Hypothalamus (tissue), 51 donors: ENCODE measurements at regions not wholly inside any gene's neighbourhood (a gene's known extent, or its start where the extent isn't known, plus 50 kb on each side); places are given as distances from the start of the nearest gene placed in this dataset.

Experiments used
- DNase-seq, 51 donors: peaks; one replicate each; lab custom pipeline; 2025; lab: John Stamatoyannopoulos, UW

DNA sequence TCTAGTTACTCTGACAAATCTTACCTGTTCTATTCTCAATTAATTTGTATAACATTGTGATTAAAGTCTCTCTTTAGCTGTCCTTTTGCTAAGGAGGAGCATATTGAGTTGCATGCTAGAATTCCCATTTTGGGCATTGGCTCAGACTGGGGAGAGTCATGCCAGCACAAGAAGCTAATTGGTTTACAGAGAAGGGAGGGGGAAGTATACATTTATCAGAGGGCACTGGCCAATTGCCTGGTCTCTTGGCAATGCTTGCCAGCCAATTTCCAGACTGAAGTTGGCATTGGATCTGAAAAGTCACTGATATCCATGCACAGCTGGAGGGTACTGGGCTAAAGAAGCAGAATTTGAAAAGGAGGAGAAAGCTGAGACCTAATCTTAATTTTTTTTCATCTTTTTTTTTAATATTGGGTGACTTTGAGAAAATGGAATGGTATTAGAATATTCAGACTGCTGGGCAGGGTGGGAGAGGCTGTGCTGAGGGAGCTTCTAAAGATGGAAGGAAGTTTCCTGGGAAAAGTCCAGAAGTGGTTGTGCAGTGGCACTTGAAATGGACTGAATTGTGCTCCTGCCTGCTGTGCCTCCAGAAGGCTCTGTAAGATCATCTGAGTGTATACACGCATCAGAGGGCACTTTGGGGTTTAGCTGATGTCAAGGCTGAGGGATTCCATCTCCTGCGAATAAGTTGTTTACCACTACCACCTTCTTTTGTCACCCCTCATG is 365.2 kb upstream of the DPH6 start:
- DNase-seq, result no peak

DNA sequence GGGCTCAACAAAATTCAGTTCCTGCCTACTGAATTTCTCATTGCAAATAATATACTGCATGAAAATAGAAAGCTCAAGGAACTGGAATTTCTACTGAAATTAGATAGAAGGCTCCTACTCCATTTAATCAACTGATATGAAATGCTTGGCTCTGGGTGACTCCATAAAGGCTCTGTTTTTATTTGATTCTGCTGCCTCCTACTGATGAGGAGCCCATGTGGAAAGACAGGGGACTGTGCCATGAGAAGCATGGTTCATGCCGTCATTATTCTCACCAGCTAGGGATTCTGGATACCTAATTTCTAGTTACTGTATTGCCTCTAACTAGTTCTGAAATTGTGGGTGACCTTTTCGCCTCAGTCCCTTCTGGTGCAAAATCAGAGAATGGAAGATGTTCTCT is 366.2 kb upstream of the DPH6 start:
- DNase-seq, result peak in 3 of 51 donors; percentile 0 to 10 (median 3)

GRCh38 chr15:35914573-35914972 is 368.6 kb upstream of the DPH6 start:
- no peak for DNase-seq

DNA sequence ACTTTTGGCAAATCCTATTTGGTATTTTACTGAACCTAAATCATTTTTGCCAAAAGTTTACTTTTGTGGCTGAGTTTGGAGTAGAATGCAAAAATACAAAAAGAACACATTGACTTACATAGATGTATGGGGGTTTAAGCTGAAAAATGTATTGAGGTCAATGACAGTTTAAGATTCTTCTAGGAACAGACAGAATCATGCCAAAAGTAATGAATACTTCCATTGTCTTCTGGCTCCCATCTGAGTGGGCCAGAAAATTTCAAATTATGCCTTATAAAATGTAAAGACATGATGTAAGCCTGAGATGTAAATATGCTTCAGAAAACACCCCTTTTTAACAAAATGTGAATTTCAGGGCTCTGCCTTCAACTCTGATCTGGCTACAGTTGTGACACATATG is 375.1 kb upstream of the DPH6 start:
- DNase-seq, result no peak

DNA sequence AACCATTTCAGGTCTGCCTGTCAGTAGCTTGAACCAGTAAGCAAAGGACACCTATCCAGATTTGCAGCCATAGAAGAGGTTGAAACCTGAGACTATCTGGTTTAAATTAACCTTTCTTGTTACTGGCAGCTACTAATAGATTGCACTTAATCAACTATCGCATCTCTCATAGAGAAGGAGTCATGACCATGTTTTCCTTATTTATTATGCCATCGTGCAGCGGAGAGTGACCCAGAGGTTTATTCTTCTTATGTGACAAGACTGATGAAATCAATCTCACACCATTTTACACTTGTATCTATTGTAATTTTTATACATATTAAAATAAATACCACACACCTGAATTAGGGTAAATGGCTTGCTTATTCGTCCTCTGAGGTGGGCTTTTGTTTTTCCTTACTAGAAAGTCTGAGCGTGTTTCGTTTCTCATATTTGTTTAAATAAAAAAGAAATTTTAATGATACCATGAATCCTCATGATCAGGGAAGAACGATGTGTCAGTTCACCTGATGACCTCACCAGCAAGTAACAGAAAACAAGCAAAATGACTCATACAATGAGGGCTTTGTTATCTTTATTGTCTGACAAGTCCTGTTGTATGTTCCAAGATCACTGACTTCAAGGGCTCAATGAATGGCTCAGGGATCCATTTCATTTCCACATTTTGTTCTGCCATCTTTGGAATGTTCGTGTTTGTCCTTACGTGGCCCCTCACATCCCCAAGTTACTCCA is 379.5 kb upstream of the DPH6 start:
- no peak for DNase-seq

- DNase-seq, result no peak
Measured at GRCh38 chr15:35926007-35926380, 380.0 kb upstream of the DPH6 start.

DNA sequence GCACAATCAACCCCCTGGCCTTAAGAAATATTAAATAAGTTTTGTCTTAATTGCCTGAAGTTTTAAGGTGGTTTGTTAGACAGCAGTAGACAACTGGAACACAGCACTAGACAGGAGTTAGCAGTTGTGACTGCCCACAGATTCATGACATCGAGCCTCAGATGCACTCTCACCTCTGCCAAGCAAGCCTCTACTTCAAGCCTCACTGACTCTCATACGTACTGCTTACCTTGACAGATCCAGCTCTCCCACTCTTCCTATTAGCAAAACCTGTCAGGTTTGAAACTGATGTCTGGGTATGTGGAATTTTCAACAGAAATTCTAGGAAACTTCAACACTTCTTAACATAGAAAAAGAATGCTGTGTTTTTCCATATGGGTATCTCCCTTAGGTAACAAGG is 382.9 kb upstream of the DPH6 start:
- DNase-seq, result no peak

DNA sequence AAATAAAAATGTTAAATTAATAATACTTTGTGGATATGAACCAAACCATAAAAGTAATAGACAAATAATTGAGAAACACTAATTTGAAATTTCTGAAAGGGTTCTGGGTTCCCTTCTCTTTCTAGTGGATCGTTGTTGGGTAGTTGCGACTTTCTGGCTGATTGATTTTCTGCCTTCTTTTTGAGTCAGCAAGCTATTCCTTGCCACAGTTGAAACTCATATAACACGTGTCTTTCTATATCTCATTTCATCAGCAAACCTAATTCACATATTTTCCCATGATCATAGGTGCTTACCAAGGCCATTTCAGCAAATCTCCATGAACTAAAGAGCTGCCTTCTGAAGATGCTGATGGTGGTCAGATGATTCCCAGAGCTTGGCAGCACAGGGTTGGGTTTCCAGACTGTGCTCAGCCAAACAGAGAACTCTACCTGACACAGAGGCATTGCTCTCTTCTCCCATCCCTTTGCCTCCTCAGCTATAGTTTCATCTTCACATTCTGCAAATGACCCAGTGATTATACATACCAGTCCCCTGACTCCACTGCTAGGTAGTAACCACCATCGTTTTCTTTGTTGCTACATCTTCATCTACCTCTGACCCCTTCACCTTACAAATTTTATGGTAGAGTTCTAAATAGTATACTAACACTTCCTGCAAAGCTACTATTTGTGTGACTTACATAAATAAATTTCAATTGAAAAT is 383.9 kb upstream of the DPH6 start:
- DNase-seq, result no peak

DNA sequence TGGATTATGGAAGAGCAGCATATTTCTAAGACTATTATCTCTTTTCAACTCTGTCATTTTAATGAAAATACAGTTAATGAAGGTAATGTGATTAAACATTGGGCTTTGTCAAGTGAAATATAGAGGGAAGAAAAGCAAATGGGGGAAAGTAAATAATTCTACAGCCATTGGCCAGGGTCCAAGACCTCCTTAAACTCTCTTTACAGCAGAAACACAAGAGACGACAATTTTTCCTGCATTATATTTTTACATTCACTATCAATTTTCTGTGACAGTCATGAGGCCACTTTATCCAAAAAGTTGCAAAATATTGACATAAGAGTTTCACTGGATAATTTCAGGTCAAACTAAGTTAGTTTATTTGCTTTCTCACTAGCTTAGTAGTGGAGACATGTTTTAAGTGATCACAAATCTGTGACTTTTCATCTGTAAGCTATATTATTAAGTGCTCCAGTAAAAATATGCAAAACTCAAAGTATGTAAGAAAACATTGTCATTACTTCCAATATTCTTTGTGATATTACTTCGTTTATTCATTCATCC is 385.9 kb upstream of the DPH6 start:
- no peak for DNase-seq

- no peak for DNase-seq
Measured at GRCh38 chr15:35932531-35932930, 386.6 kb upstream of the DPH6 start.

DNA sequence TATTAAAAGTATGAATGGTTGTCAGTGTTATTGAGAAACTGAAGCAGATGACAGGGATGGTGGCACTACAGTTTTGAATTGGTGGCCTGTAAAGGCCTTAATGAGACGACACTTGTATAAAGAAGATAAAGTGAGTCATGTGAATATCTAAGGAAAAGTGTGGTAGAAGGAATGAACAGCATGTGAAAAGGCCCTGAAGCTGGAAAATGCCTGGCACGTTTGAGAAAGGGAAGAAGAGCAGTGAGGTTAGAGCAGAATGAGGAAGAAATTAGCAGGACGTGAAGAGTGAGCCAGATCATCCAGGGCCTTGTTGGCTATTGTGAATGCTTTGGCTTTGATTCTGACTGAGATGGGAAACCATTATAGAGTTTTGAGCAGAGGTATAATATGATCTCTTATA is 387.6 kb upstream of the DPH6 start:
- DNase-seq, result no peak

DNA sequence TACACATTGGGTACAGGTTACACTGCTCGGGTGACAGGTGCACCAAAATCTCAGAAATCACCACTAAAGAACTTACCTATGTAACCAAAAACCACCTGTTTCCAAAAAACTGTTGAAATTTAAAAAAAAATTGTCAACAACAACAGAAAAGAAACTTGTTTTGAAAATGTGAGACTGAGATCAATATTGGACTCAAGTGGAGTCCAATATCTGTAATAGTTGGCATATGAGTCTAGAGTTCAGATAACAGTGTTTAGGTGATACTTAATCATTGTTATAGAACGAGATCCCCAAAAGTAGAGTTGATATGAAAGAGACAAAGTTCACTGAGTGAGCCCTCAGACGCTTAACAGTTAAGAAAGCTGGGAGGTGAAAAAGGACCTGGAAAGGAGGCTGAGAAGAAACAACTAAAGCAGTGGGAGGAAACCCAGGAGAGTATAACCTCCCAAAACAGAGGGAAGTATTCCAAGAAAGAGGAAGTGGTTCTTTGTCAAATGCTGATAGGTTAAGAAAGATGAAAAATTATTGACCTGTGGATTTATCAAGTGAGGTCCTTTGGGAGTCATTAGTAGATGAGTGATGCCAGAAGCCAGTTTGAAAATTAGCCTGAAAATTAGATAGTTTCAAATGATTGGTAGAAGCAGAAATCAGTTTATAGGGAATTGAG is 388.6 kb upstream of the DPH6 start:
- DNase-seq, result no peak

DNA sequence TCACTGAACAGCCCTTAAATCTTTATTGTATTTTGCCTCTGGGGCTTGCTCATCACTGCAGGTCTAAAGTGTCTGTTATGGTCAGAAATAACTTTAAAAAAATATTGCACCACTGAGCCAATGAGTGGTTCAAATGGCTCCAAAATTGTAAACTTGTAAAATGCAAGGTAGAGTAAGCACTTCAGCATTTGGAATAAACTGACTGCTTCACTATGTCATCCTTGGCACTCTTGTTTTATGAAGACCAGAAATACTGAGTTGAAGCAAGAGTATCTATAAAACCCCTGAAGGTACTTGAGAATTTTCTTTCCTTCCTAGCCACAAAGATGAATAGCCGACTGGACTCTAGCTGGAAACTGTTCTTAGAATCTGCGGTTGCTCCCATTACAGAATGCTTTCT is 390.3 kb upstream of the DPH6 start:
- no peak for DNase-seq

DNA sequence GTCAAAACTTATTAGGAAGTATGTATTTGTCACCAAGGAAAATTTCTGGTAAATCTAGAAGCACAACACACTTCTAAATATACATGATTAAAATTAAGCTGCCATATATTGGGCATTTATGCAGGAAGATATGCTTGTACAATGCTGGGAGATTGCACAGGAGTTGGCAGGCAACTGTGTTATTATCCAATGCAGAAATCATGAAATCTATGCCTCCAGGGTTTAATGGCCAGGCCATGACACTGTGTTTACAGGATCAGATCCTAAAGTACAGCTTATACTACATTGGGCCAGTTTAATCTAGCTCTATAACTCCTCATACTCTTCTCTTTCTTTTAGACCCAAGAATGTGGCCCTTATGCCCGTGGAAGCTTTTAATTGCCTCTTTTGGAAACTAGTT is 391.4 kb upstream of the DPH6 start:
- no peak for DNase-seq

DNA sequence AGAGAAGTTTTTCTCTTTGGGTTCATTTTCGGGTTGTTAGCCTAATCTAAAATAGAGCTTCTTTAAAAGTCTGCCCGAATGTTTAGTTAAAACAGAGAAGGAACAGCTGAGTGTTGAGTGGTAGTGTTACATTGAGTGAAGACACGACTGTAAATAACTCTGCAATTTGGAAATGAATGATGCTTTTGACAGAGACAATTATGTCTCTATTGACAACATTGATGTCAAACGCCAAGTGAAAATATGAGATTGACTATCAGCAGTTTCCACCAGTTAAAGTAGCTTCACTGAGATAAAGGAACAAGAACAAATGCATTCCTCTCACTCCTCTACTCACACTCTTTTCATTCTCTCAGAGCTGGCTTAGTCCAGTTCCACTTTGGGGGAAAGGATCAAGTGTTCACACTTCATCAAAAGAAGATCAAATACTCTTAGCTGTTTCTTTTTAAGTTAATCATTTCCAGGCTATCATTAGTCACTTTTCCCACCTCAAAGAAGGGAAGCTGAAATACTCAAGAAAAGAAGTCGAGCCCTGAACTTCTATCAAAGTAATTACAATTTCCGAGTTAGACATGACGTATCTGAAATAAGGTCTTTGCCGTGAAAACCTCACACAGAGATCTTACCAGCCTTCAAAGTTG is 399.1 kb upstream of the DPH6 start:
- DNase-seq, result no peak

DNA sequence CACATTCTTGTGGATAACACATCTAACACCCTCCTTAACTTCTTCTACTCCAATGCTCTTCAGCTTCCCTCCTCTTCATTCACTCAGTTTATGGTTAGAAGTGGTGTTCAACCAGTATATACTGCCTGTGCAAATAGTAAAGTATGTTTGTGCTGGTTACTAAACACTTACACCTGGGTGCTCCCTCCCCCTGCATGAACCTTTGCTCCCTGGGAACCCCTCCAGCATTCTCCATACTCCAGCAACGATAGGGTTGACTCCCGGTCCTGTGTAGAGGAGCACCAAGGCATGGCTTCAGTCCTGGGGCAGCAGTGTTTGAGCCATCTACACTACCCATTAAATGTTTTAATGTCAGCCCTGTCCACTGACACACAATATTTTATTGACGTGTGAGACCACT is 407.5 kb upstream of the DPH6 start:
- no peak for DNase-seq

GRCh38 chr15:35956056-35956455 is 410.1 kb upstream of the DPH6 start:
- no peak for DNase-seq

DNA sequence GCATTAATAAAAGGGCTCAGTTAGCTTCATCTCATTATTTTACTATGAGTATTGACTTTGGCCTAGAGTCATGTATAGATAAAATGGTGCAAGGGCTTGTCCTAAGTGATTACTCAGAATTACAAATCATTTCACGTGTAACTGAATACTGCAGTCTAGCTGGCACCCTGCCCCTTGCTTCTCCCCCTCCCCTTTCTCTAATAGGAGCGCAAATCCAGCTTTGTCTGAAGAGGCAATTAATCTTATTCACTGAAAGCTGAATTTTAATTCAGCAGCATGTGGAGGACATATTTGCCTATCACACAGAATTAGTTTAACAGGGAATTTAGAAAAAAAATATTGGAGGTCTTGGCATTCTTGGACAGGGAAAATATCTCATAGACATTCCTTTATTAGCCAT is 412.1 kb upstream of the DPH6 start:
- DNase-seq, result no peak

GRCh38 chr15:35958975-35959374 is 413.0 kb upstream of the DPH6 start:
- no peak for DNase-seq

DNA sequence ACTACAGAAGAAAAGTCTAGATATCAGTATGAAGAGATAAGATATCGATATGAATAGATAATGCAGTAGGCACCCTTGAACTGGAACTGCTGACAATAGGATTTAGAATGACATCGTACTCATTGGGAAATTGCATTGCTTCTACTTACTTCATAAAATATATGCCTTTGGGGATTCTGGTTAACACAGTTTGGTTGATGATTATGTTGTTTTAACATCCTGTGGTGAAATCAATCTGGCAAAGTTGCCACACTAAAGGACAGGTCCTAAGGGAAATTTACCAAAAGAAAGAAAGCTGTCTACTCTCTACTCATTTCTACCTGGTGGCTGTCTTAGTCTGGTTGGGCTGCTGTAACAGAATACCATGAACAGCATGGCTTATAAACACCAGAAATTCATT is 417.4 kb upstream of the DPH6 start:
- no peak for DNase-seq

DNA sequence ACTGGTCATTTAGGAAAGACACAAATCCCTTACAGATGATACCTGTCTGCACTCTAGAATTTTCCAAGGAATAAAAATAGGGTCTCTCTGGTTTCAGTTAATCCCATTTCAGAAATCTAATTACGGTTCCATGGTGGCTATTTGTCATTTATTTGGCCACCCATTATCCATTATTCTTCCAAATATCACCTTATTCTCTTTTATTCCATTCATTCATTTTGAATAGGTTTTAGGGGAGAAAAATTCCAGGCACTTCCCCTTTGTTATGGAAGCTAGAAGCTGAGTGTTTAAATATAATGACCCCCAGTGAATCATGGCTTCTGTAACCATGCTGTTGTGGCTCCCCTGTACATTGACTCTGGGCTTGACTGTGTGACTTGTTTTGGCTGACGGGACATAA is 420.8 kb upstream of the DPH6 start:
- no peak for DNase-seq
